Heart left ventricle (tissue), 13 donors: ENCODE measurements at regions not wholly inside any gene's neighbourhood (a gene's known extent, or its start where the extent isn't known, plus 50 kb on each side); places are given as distances from the start of the nearest gene placed in this dataset.

Source experiments
- CTCF ChIP-seq, 12 donors: fragments of 200-600 bp; sonication (generic) in 4 of 12; IDR thresholded peaks; one replicate each; pipeline versions ENCODE4 v1.5.0 to v1.8.0; 2018 to 2022; ENCODE audit warnings: antibody characterized with exemption in 12 of 12, mild to moderate bottlenecking in 5 of 12
- POLR2A ChIP-seq, 2 donors: fragments of 450-650 bp; IDR thresholded peaks; one replicate each; pipeline ENCODE4 v1.6.1; 2017; ENCODE audit warnings: antibody characterized with exemption in 2 of 2, mild to moderate bottlenecking in 2 of 2, moderate library complexity in 2 of 2
- donor health status: ischemic (EF 13 %, LVEDD 7.1; RV severe dilation, severe dysfunction).
- donor health status: DM: no; HTN: yes; CAD: no.
- donor health status: DM: no; HTN: no; CAD: no.
- donor health status: ischemic (EF 25% LVEDD 6.9; RV normal size, moderate dysfunction).
- donor health status: ischemic (EF 25% LVEDD 5.7; RV mildly dilated, moderate dysfunction).
- donor health status: ischemic (EF 35%, LVEDD 5.7; RV mildly dilated, moderate dysfunction).
- donor health status: nonischemic (EF 11% LVEDD 7.7; RV severe dilation, severe dysfunction).
- donor health status: DM: yes; HTN: yes; CAD: no.
- donor health status: PGD.
- donor health status: ischemic (EF 29% LVEDD 5.4; RV normal size, mild dysfunction).
- donor health status: nonischemic (EF 23%, LVEDD 6.1; RV moderate dilation, normal function).

- TF ChIP-seq CTCF (IDR thresholded peaks at IDR 0.05) (no peak), POLR2A (IDR thresholded peaks at IDR 0.05) (no peak)
These were observed 583.7 kb upstream of the USP15 start for GRCh38 chr12:61676520-61676919.
